ENCODE measurements at regions not wholly inside any gene's neighbourhood (a gene's known extent, or its start where the extent isn't known, plus 50 kb on each side); places are given as distances from the start of the nearest gene placed in this dataset.

- TF ChIP-seq, protein P1, sequence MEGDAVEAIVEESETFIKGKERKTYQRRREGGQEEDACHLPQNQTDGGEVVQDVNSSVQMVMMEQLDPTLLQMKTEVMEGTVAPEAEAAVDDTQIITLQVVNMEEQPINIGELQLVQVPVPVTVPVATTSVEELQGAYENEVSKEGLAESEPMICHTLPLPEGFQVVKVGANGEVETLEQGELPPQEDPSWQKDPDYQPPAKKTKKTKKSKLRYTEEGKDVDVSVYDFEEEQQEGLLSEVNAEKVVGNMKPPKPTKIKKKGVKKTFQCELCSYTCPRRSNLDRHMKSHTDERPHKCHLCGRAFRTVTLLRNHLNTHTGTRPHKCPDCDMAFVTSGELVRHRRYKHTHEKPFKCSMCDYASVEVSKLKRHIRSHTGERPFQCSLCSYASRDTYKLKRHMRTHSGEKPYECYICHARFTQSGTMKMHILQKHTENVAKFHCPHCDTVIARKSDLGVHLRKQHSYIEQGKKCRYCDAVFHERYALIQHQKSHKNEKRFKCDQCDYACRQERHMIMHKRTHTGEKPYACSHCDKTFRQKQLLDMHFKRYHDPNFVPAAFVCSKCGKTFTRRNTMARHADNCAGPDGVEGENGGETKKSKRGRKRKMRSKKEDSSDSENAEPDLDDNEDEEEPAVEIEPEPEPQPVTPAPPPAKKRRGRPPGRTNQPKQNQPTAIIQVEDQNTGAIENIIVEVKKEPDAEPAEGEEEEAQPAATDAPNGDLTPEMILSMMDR (IDR thresholded peaks at IDR 0.05) = no peak
- no peak for TF ChIP-seq EP300 (IDR thresholded peaks at IDR 0.05)
- no peak for TF ChIP-seq POLR2A (IDR thresholded peaks at IDR 0.05)
These were observed 423.9 kb downstream of the CMPK2 start for GRCh38 chr2:6441800-6442199.
